Endodermal cell (in vitro differentiated cells): ENCODE measurements at regions not wholly inside any gene's neighbourhood (a gene's known extent, or its start where the extent isn't known, plus 50 kb on each side); places are given as distances from the start of the nearest gene placed in this dataset.

Experiments
- DNase-seq: peaks from one replicate; pipeline ENCODE4 v3.0.0-alpha.2; 2017
- H3K27ac ChIP-seq: 2 replicates; pipeline ENCODE4 v1.5.1; 2013; ENCODE audit warnings: mild to moderate bottlenecking, low read depth, low read length, moderate library complexity
- H3K27me3 ChIP-seq: 2 replicates; pipeline ENCODE4 v1.6.1; 2013; ENCODE audit warnings: mild to moderate bottlenecking, low read length, moderate library complexity; ENCODE audit not compliant: insufficient read depth, control insufficient read depth, poor library complexity, severe bottlenecking
- H3K36me3 ChIP-seq: 2 replicates; pipeline ENCODE4 v1.7.0; 2013; ENCODE audit warnings: mild to moderate bottlenecking, low read length, moderate library complexity; ENCODE audit not compliant: control insufficient read depth, insufficient read depth
- H3K4me1 ChIP-seq: one replicate; pipeline ENCODE4 v1.7.0; 2013; ENCODE audit warnings: low read length; ENCODE audit not compliant: control insufficient read depth, insufficient read depth
- H3K4me3 ChIP-seq: 2 replicates; pipeline ENCODE4 v1.5.1; 2013; ENCODE audit warnings: mild to moderate bottlenecking, low read length, moderate library complexity
- H3K9ac ChIP-seq: 2 replicates; pipeline ENCODE4 v1.6.1; 2013; ENCODE audit warnings: mild to moderate bottlenecking, low read length, moderate library complexity; ENCODE audit not compliant: poor library complexity, severe bottlenecking; ENCODE audit errors: extremely low read depth
- H3K9me3 ChIP-seq: 2 replicates; pipeline ENCODE4 v1.6.1; 2013; ENCODE audit warnings: mild to moderate bottlenecking, low read length, moderate library complexity; ENCODE audit not compliant: control insufficient read depth
- H3K27ac Mint-ChIP-seq: 2 replicates; pipeline ENCODE4 v1.8.0; 2020; ENCODE audit warnings: mixed read lengths
- H3K27me3 Mint-ChIP-seq: 2 replicates; pipeline ENCODE4 v1.8.0; 2021; ENCODE audit warnings: mild to moderate bottlenecking, mixed read lengths; ENCODE audit not compliant: insufficient read depth
- H3K36me3 Mint-ChIP-seq: 2 replicates; pipeline ENCODE4 v1.8.0; 2020; ENCODE audit warnings: low read depth, mixed read lengths
- H3K4me1 Mint-ChIP-seq: 2 replicates; pipeline ENCODE4 v1.8.0; 2020; ENCODE audit warnings: mixed read lengths
- H3K4me3 Mint-ChIP-seq: 2 replicates; pipeline ENCODE4 v1.8.0; 2020; ENCODE audit warnings: mild to moderate bottlenecking, moderate library complexity, mixed read lengths
- H3K9me3 Mint-ChIP-seq: 2 replicates; pipeline ENCODE4 v1.8.0; 2020; ENCODE audit warnings: mild to moderate bottlenecking, mixed read lengths
- WGBS, 2 experiments: methylation state at CpG; one replicate each; pipeline versions ENCODE4 v1.1.5 to v1.1.7; 2013; ENCODE audit warnings: missing lambda C conversion rate in 2 of 2, mixed read lengths in 1 of 2; ENCODE audit not compliant: insufficient coverage in 1 of 2, insufficient read length in 1 of 2; 5-methylcytosine and 5-hydroxymethylcytosine counted together
- TF ChIP-seq, protein P1 (sequence below): fragments of 200-600 bp; sonication (generic); conservative IDR thresholded peaks from 2 replicates; pipeline ENCODE4 v1.5.0; 2021; ENCODE audit warnings: antibody characterized with exemption, mild to moderate bottlenecking

DNA sequence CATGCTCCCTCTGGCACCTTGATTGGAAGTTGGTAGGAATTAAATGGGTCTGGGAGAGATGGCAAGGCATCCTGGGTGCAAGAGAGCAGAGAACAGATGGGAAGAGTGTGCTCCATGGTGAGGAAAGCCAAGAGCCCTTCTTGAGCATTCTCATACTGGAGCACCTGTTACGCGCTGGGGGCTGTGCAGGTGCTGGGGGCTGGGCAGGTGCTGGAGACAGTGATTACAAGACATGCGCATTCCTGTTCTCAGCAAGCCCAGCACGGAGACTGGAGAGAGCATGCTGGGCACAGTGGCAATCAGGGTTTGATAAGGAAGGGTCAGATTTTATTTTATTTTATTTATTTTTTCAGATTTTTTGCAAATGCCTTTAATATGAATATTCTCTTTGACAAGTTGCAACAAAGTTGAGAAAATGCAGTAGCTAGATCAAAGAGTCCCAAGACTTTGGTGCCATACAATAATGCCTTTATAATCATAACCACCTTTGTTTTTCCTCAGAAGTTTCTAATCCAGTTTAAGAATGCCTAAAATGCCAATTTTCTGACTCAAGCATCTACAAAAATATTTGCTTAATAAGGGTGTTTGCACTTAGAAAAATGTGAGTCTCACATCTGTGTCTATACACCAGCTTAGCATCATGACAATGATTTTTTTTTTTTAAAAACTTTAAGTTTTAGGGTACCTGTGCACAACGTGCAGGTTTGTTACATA is 193.3 kb downstream of the RNF152 start:
- Mint-ChIP-seq H3K36me3 (peaks cover 11% of the 10 kb centered on the region), H3K27me3 (no peaks in the 10 kb centered on the region), H3K4me3 (no peak overlapping the region), H3K4me1 (peaks cover 4% of the 10 kb centered on the region), H3K9me3 (peaks cover 33% of the 10 kb centered on the region), H3K27ac (no peak overlapping the region)
- peaks cover 36% of the 10 kb centered on the region for H3K9me3 ChIP-seq
- TF ChIP-seq, protein P1, sequence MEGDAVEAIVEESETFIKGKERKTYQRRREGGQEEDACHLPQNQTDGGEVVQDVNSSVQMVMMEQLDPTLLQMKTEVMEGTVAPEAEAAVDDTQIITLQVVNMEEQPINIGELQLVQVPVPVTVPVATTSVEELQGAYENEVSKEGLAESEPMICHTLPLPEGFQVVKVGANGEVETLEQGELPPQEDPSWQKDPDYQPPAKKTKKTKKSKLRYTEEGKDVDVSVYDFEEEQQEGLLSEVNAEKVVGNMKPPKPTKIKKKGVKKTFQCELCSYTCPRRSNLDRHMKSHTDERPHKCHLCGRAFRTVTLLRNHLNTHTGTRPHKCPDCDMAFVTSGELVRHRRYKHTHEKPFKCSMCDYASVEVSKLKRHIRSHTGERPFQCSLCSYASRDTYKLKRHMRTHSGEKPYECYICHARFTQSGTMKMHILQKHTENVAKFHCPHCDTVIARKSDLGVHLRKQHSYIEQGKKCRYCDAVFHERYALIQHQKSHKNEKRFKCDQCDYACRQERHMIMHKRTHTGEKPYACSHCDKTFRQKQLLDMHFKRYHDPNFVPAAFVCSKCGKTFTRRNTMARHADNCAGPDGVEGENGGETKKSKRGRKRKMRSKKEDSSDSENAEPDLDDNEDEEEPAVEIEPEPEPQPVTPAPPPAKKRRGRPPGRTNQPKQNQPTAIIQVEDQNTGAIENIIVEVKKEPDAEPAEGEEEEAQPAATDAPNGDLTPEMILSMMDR = no peak
- H3K4me1 ChIP-seq = peaks cover 2% of the 10 kb centered on the region
- no peak for DNase-seq
- no peaks in the 10 kb centered on the region for H3K36me3 ChIP-seq
- H3K27ac ChIP-seq = no peak overlapping the region
- 90 to 93% methylated on average over 2 to 5 of the region's 5 CpGs for WGBS, 2 experiments
- no peak overlapping the region for H3K9ac ChIP-seq
- H3K4me3 ChIP-seq = no peak overlapping the region
- H3K27me3 ChIP-seq = no peaks in the 10 kb centered on the region

DNA sequence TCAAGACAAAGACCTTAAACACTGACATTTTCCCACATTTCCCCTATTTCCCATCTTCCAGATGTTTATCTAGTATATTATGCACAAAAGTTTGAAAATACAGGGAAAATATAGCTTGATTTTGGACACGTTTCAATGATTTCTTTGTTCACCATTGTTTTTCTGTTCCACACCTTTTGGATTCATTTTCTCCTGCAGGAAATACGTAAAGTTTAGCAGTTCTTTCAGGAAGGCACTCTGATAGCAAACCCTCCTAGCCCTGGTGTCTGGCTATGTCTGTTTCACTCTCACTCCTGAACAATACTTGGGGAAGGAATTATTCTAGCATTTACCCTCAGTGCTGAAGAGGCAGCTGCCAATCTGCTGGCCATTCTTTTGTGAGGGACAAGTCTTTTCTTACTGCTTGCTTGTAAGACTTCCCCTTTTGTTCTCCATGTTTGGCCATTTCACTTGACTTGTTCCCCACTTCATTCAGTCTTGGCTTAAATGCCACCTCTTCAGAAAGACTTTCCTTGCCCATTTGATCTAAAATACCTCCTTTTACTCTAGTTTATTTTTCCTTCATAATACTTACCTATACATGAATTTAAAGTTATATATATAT is 195.4 kb downstream of the RNF152 start:
- Histone ChIP-seq H3K36me3 (no peaks in the 10 kb centered on the region), H3K9ac (no peak overlapping the region), H3K27ac (no peak overlapping the region), H3K27me3 (no peaks in the 10 kb centered on the region), H3K4me3 (no peak overlapping the region), H3K9me3 (peaks cover 37% of the 10 kb centered on the region), H3K4me1 (peaks cover 2% of the 10 kb centered on the region)
- peaks cover 25% of the 10 kb centered on the region for H3K9me3 Mint-ChIP-seq
- WGBS, 2 experiments = 90 to 94% methylated on average over 2 of the region's 2 CpGs
- TF ChIP-seq, protein P1 = no peak
- H3K4me1 Mint-ChIP-seq = peaks cover 6% of the 10 kb centered on the region
- H3K4me3 Mint-ChIP-seq = no peak overlapping the region
- no peak for DNase-seq
- H3K27me3 Mint-ChIP-seq = no peaks in the 10 kb centered on the region
- no peak overlapping the region for H3K27ac Mint-ChIP-seq
- H3K36me3 Mint-ChIP-seq = peaks cover 4% of the 10 kb centered on the region

DNA sequence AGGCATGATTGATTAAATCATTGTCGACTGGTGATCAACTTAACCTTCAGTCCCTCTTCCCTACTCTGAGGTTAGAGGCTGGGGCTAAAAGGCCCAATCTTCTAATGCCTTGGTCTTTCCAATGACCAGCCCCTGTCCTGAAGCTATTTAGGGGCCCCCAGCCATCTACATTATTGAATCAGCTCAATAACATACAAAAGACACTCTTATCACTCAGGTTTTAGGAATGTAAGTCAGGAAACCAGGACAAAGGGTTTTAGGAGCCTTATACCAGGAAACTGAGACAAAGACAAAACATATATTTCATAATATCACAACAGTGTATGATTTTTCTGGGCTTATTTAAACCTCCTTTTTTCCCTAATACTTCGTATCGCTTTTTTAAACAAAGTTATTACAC is 198.6 kb downstream of the RNF152 start:
- DNase-seq = no peak
- Histone ChIP-seq H3K27me3 (no peaks in the 10 kb centered on the region), H3K4me1 (peaks cover 5% of the 10 kb centered on the region), H3K36me3 (no peaks in the 10 kb centered on the region), H3K9ac (no peak overlapping the region), H3K9me3 (peaks cover 37% of the 10 kb centered on the region), H3K27ac (no peak overlapping the region), H3K4me3 (peak overlapping the region; percentile 61)
- Mint-ChIP-seq H3K4me1 (peaks cover 11% of the 10 kb centered on the region), H3K4me3 (no peak overlapping the region), H3K27me3 (no peaks in the 10 kb centered on the region), H3K9me3 (peaks cover 29% of the 10 kb centered on the region), H3K27ac (no peak overlapping the region), H3K36me3 (peaks cover 4% of the 10 kb centered on the region)
- TF ChIP-seq, protein P1 = no peak
- WGBS, 2 experiments = 90 to 97% methylated on average over 3 of the region's 3 CpGs
